ENCODE measurements at regions not wholly inside any gene's neighbourhood (a gene's known extent, or its start where the extent isn't known, plus 50 kb on each side); places are given as distances from the start of the nearest gene placed in this dataset.
A peak's percentile ranks its signal among the peaks of the same experiment; 100 is the strongest.

GRCh38 chr5:1952021-1952420 is 69.3 kb upstream of the IRX4 start:
- intact Hi-C loops (cut with DNase I): no loop called here

GRCh38 chr5:1951165-1951816 is 68.6 kb upstream of the IRX4 start:
- no peak for DNase-seq (ENCODE audit: low spot score)
- no peak for ATAC-seq
- intact Hi-C loops (cut with DNase I): no loop called here

More at GRCh38 chr5:1952021-1952420, 69.3 kb upstream of the IRX4 start:
- ATAC-seq (no peak), DNase-seq (ENCODE audit: low spot score) (no peak)

GRCh38 chr5:1950708-1951103 is 68.0 kb upstream of the IRX4 start:
- no peak for ATAC-seq
- intact Hi-C loops (cut with DNase I): no loop called here
- no peak for DNase-seq (ENCODE audit: low spot score)

- ATAC-seq: no peak
- intact Hi-C loops (cut with DNase I): no loop called here
- DNase-seq (ENCODE audit: low spot score): no peak
Measured at GRCh38 chr5:1950096-1950707, 67.5 kb upstream of the IRX4 start.

- no peak for DNase-seq (ENCODE audit: low spot score)
- ATAC-seq: peak; percentile 19
- intact Hi-C loops (cut with DNase I): no loop called here
Measured at GRCh38 chr5:1949253-1949652, 66.5 kb upstream of the IRX4 start.

GRCh38 chr5:1948663-1949191 is 66.0 kb upstream of the IRX4 start:
- DNase-seq (ENCODE audit: low spot score) (no peak), ATAC-seq (peak; percentile 39)
- intact Hi-C loops (cut with DNase I): no loop called here

GRCh38 chr5:1948111-1948510 is 65.4 kb upstream of the IRX4 start:
- intact Hi-C loops (cut with DNase I): no loop called here
- DNase-seq (ENCODE audit: low spot score) (no peak), ATAC-seq (no peak)

- no peak for DNase-seq (ENCODE audit: low spot score)
- ATAC-seq: no peak
- intact Hi-C loops (cut with DNase I): no loop called here
Measured at GRCh38 chr5:1946776-1947175, 64.1 kb upstream of the IRX4 start.

GRCh38 chr5:1946122-1946677 is 63.5 kb upstream of the IRX4 start:
- intact Hi-C loops (cut with DNase I): no loop called here
- DNase-seq (ENCODE audit: low spot score): no peak
- no peak for ATAC-seq

GRCh38 chr5:1945606-1946005 is 62.9 kb upstream of the IRX4 start:
- intact Hi-C loops (cut with DNase I): no loop called here
- ATAC-seq (no peak), DNase-seq (ENCODE audit: low spot score) (no peak)

- ATAC-seq (no peak), DNase-seq (ENCODE audit: low spot score) (no peak)
- intact Hi-C loops (cut with DNase I): no loop called here
Measured at GRCh38 chr5:1944408-1944807, 61.7 kb upstream of the IRX4 start.

GRCh38 chr5:1943481-1943880 is 60.8 kb upstream of the IRX4 start:
- DNase-seq (ENCODE audit: low spot score): no peak
- ATAC-seq: no peak
- intact Hi-C loops (cut with DNase I): no loop called here

- no peak for ATAC-seq
- intact Hi-C loops (cut with DNase I): no loop called here
- DNase-seq (ENCODE audit: low spot score): no peak
Measured at GRCh38 chr5:1942630-1943029, 59.9 kb upstream of the IRX4 start.

GRCh38 chr5:1942158-1942557 is 59.4 kb upstream of the IRX4 start:
- no peak for DNase-seq (ENCODE audit: low spot score)
- ATAC-seq: no peak
- intact Hi-C loops (cut with DNase I): no loop called here

- DNase-seq (ENCODE audit: low spot score) (no peak), ATAC-seq (no peak)
- intact Hi-C loops (cut with DNase I): no loop called here
Measured at GRCh38 chr5:1939256-1939655, 56.5 kb upstream of the IRX4 start.

- ATAC-seq: no peak
- intact Hi-C loops (cut with DNase I): no loop called here
- no peak for DNase-seq (ENCODE audit: low spot score)
Measured at GRCh38 chr5:1938310-1939000, 55.7 kb upstream of the IRX4 start.

GRCh38 chr5:1937590-1937989 is 54.9 kb upstream of the IRX4 start:
- DNase-seq (ENCODE audit: low spot score): no peak
- no peak for ATAC-seq
- intact Hi-C loops (cut with DNase I): no loop called here

- DNase-seq (ENCODE audit: low spot score): no peak
- ATAC-seq: no peak
- intact Hi-C loops (cut with DNase I): no loop called here
Measured at GRCh38 chr5:1936901-1937300, 54.2 kb upstream of the IRX4 start.

- DNase-seq (ENCODE audit: low spot score) (no peak), ATAC-seq (no peak)
- intact Hi-C loops (cut with DNase I): no loop called here
Measured at GRCh38 chr5:1936413-1936812, 53.7 kb upstream of the IRX4 start.

- intact Hi-C loops (cut with DNase I): loop anchor here (5.0 kb wide), 1 partner anchor 1443 kb away; no protein-coding TSS in a partner anchor
- ATAC-seq (no peak), DNase-seq (ENCODE audit: low spot score) (no peak)
Measured at GRCh38 chr5:1934801-1935429, 52.2 kb upstream of the IRX4 start.
